ENCODE measurements at regions not wholly inside any gene's neighbourhood (a gene's known extent, or its start where the extent isn't known, plus 50 kb on each side); places are given as distances from the start of the nearest gene placed in this dataset.

DNA sequence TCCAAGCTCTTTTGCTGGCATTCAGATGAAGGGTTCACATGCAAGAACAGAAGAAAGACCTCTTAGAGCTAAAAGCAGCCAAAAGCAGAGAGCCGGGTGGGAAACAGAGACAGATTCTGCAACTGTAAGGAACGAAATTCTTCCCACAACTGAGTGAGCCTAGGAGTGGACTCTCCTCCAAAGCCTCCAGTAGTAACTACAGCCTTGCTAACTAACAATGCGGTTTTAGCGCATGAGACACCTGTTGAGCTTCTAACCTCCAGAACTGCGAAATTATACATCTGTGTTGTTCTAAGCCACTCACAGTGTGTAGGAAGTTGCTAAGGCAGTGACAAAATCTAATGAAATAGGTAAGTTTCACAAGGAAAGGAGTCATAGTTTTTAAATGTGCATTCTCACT lies 98.1 kb upstream of the SLITRK1 start:
- no peaks in the 10 kb centered on the region for H3K4me1 ChIP-seq (ENCODE audit: control insufficient read depth, insufficient read depth, low read length, poor library complexity, severe bottlenecking)
- DNase-seq: no peak

DNA sequence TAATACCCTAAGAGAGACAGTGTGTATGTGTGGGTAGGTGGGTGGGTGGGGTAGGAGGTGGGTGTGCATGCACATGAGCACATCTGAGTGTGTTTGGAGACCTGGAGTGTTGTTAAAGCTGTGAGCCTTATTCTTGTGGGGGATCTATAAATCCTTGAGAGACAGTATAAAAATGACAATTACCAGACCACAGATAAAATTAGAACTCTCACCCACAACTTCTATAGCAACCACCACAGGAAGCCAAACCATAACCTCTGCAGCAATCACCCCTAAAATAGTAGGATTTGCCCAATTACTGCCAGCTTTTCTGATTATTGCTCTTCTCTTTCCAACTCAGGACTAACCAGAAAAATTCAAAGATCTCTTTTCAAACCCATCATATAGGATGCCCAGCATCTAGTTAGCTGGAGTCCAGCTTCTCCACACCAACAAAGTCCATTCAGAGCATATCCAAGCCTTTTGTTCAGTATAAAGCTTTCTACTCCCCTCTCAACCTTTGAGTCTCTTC lies 93.4 kb upstream of the SLITRK1 start:
- Histone ChIP-seq H3K4me1 (ENCODE audit: control insufficient read depth, insufficient read depth, low read length, poor library complexity, severe bottlenecking) (no peaks in the 10 kb centered on the region), H3K4me3 (ENCODE audit: insufficient read depth, low read depth, low read length, poor library complexity, severe bottlenecking) (no peak overlapping the region), H3K27me3 (replicated peaks; ENCODE audit: control insufficient read depth, insufficient read depth, low read length, poor library complexity, severe bottlenecking) (no peaks in the 10 kb centered on the region), H3K9me3 (ENCODE audit: control insufficient read depth, low read length) (no peaks in the 10 kb centered on the region), H3K27ac (ENCODE audit: insufficient read depth, low read length, poor library complexity, severe bottlenecking) (no peak overlapping the region), H3K36me3 (ENCODE audit: control insufficient read depth, insufficient read depth, low read length) (no peaks in the 10 kb centered on the region)
- no peak for DNase-seq

More for the DNA sequence above, 98.1 kb upstream of the SLITRK1 start:
- no peak overlapping the region for H3K4me3 ChIP-seq (ENCODE audit: insufficient read depth, low read depth, low read length, poor library complexity, severe bottlenecking)
- no peaks in the 10 kb centered on the region for H3K9me3 ChIP-seq (ENCODE audit: control insufficient read depth, low read length)
- no peaks in the 10 kb centered on the region for H3K27me3 ChIP-seq (replicated peaks; ENCODE audit: control insufficient read depth, insufficient read depth, low read length, poor library complexity, severe bottlenecking)
- H3K36me3 ChIP-seq (ENCODE audit: control insufficient read depth, insufficient read depth, low read length): no peaks in the 10 kb centered on the region
- no peak overlapping the region for H3K27ac ChIP-seq (ENCODE audit: insufficient read depth, low read length, poor library complexity, severe bottlenecking)

DNA sequence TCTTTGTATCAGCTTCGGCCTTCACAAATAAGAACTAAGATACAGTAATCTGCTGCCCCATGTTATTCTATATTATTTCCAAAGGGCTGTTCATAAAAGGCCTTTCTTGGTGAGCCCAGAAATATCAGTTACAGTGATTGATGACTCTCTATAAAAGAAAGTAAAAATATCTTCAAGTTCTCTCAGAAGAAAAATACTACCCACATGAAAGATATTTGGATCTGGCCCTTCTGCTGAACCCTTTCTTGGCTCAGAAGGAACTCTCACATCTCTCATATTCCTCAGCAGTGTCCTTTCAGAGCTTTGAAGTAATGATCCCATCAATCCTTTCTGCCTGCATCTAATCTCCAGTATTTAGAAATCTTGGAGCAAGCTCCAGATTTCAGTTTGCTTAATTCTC lies 76.3 kb upstream of the SLITRK1 start:
- no peaks in the 10 kb centered on the region for H3K4me1 ChIP-seq (ENCODE audit: control insufficient read depth, insufficient read depth, low read length, poor library complexity, severe bottlenecking)
- H3K36me3 ChIP-seq (ENCODE audit: control insufficient read depth, insufficient read depth, low read length): no peaks in the 10 kb centered on the region
- H3K4me3 ChIP-seq (ENCODE audit: insufficient read depth, low read depth, low read length, poor library complexity, severe bottlenecking): no peak overlapping the region
- H3K9me3 ChIP-seq (ENCODE audit: control insufficient read depth, low read length): no peaks in the 10 kb centered on the region
- no peaks in the 10 kb centered on the region for H3K27me3 ChIP-seq (replicated peaks; ENCODE audit: control insufficient read depth, insufficient read depth, low read length, poor library complexity, severe bottlenecking)
- no peak overlapping the region for H3K27ac ChIP-seq (ENCODE audit: insufficient read depth, low read length, poor library complexity, severe bottlenecking)
- no peak for DNase-seq

DNA sequence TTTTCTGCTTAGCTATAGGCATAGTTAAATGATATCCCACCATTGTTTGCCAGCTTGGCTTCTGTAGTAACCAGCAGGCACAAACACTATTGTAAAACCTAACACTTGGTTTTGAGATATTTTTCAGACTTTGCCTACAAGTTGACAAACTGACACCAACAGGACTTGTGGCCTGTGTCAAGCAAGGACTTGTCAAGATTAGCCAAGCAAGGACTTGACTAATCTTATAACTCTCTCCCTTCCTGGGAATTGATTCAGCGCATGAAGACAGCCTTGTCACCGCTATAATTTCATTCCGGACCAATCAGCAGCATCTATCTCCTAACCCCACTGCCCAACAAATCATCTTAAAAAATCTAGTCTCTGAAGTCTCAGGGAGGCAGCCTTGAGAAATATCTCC lies 72.7 kb upstream of the SLITRK1 start:
- H3K9me3 ChIP-seq (ENCODE audit: control insufficient read depth, low read length): no peaks in the 10 kb centered on the region
- no peak overlapping the region for H3K4me3 ChIP-seq (ENCODE audit: insufficient read depth, low read depth, low read length, poor library complexity, severe bottlenecking)
- H3K27ac ChIP-seq (ENCODE audit: insufficient read depth, low read length, poor library complexity, severe bottlenecking): no peak overlapping the region
- H3K27me3 ChIP-seq (replicated peaks; ENCODE audit: control insufficient read depth, insufficient read depth, low read length, poor library complexity, severe bottlenecking): no peaks in the 10 kb centered on the region
- no peak for DNase-seq
- H3K4me1 ChIP-seq (ENCODE audit: control insufficient read depth, insufficient read depth, low read length, poor library complexity, severe bottlenecking): no peaks in the 10 kb centered on the region
- H3K36me3 ChIP-seq (ENCODE audit: control insufficient read depth, insufficient read depth, low read length): no peaks in the 10 kb centered on the region

DNA sequence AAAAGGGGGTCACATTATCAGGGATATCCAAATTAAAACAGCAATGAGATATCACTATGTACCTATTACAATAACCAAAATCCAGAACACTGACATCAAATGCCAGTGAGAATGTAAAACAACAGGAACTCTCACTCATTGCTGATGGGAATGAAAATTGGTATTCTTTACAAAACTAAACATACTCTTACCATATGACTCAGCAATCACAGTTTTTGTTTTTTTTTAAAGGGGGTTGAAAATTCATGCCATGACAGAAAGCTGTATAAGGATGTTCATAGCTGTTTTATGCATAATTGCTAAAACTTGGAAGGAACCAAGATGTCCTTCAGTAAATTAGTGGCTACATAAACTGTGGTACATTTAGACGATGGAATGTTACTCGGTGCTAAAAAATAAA lies 71.6 kb upstream of the SLITRK1 start:
- no peak for DNase-seq
- Histone ChIP-seq H3K36me3 (ENCODE audit: control insufficient read depth, insufficient read depth, low read length) (no peaks in the 10 kb centered on the region), H3K27me3 (replicated peaks; ENCODE audit: control insufficient read depth, insufficient read depth, low read length, poor library complexity, severe bottlenecking) (no peaks in the 10 kb centered on the region), H3K4me3 (ENCODE audit: insufficient read depth, low read depth, low read length, poor library complexity, severe bottlenecking) (no peak overlapping the region), H3K9me3 (ENCODE audit: control insufficient read depth, low read length) (no peaks in the 10 kb centered on the region), H3K4me1 (ENCODE audit: control insufficient read depth, insufficient read depth, low read length, poor library complexity, severe bottlenecking) (no peaks in the 10 kb centered on the region), H3K27ac (ENCODE audit: insufficient read depth, low read length, poor library complexity, severe bottlenecking) (no peak overlapping the region)

DNA sequence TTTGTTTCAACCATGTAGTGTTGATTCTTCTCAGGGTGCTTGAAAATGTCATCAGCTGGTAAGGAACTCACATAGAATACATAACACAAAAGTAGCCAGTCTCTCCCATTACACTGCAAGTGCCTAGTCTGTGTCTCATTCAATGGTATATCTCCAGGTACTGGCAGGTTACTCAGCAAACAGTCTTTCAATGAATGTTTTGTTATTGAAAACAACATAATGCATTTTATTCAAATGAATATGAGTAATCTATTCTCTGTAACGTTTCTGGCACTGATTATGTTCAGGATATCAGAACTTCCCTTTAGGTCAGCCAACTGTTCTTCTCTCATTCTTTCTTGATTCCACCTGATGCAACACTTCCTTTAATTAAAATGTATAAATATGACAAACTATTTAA lies 68.0 kb upstream of the SLITRK1 start:
- Histone ChIP-seq H3K4me3 (ENCODE audit: insufficient read depth, low read depth, low read length, poor library complexity, severe bottlenecking) (no peak overlapping the region), H3K27me3 (replicated peaks; ENCODE audit: control insufficient read depth, insufficient read depth, low read length, poor library complexity, severe bottlenecking) (no peaks in the 10 kb centered on the region)

DNA sequence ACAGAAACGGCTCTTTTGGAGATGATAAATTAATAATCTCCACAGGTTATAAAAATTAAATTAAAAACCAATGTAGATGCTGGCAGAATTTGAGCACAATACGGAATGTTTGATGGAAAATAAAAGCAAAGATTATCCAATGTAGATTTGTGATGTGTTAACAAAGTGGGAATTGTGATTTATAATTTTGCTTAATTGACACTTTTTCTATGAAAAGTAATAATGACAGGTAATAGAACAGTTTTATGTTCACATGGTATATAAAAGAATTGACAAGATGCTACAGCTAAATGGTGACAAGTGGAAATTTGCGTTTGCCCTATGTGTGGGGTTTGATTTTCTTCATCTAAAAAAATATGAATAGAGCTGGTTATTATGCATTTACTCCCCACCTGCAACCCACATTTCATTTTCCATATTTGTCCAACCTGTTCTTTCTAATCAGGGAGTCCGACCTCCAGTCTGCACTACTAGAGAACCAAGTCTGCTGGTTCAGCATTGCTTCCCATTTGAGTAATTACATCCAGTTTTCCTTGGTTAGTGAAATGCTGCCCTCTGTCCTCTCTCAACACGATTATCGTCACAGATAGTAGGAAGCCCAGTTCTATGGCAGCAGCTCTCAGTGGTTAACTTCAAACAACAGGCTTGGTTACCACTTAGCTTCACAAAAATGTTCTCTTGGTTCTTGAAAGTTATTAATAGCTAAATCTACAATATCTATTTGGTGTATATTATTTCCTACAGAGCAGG lies 61.4 kb upstream of the SLITRK1 start:
- H3K4me1 ChIP-seq (ENCODE audit: control insufficient read depth, insufficient read depth, low read length, poor library complexity, severe bottlenecking): no peaks in the 10 kb centered on the region
- no peaks in the 10 kb centered on the region for H3K9me3 ChIP-seq (ENCODE audit: control insufficient read depth, low read length)
- DNase-seq: no peak
- H3K27me3 ChIP-seq (replicated peaks; ENCODE audit: control insufficient read depth, insufficient read depth, low read length, poor library complexity, severe bottlenecking): no peaks in the 10 kb centered on the region
- H3K4me3 ChIP-seq (ENCODE audit: insufficient read depth, low read depth, low read length, poor library complexity, severe bottlenecking): no peak overlapping the region
- no peaks in the 10 kb centered on the region for H3K36me3 ChIP-seq (ENCODE audit: control insufficient read depth, insufficient read depth, low read length)
- no peak overlapping the region for H3K27ac ChIP-seq (ENCODE audit: insufficient read depth, low read length, poor library complexity, severe bottlenecking)

More for the DNA sequence above, 68.0 kb upstream of the SLITRK1 start:
- no peaks in the 10 kb centered on the region for H3K36me3 ChIP-seq (ENCODE audit: control insufficient read depth, insufficient read depth, low read length)
- H3K4me1 ChIP-seq (ENCODE audit: control insufficient read depth, insufficient read depth, low read length, poor library complexity, severe bottlenecking): no peaks in the 10 kb centered on the region
- H3K9me3 ChIP-seq (ENCODE audit: control insufficient read depth, low read length): no peaks in the 10 kb centered on the region
- no peak for DNase-seq
- H3K27ac ChIP-seq (ENCODE audit: insufficient read depth, low read length, poor library complexity, severe bottlenecking): no peak overlapping the region

DNA sequence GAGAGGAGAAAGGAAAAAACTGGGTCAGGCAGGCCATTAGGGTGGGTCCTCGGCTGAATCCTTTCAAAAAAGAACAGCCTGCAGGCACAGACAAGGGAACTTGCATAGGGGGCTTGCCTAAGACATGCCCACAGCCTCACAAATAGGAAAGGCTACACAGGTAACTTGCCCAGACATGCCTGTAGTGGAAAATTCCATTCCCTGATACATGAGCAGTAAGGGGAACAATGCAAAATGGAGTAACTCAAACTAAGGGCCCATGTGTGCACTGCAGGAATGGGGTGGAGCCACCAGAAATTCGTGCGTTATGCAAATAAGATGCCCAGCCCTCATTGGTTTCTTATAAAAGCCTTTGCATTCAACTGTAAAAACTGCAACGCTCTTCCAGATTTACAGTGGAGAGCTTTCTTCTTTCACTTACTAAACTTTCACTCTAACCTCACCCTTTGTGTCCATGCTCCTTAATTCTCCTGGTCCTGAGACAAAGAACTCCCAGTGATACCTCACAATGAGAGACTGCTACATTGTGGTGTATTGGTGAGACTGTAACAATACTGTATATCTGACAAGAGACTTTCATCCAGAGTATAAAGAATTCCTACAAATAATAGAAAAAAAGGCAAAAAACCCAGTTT lies 59.5 kb upstream of the SLITRK1 start:
- Histone ChIP-seq H3K27ac (ENCODE audit: insufficient read depth, low read length, poor library complexity, severe bottlenecking) (no peak overlapping the region), H3K4me3 (ENCODE audit: insufficient read depth, low read depth, low read length, poor library complexity, severe bottlenecking) (no peak overlapping the region), H3K36me3 (ENCODE audit: control insufficient read depth, insufficient read depth, low read length) (no peaks in the 10 kb centered on the region), H3K4me1 (ENCODE audit: control insufficient read depth, insufficient read depth, low read length, poor library complexity, severe bottlenecking) (no peaks in the 10 kb centered on the region), H3K9me3 (ENCODE audit: control insufficient read depth, low read length) (no peaks in the 10 kb centered on the region), H3K27me3 (replicated peaks; ENCODE audit: control insufficient read depth, insufficient read depth, low read length, poor library complexity, severe bottlenecking) (no peaks in the 10 kb centered on the region)
- no peak for DNase-seq

DNA sequence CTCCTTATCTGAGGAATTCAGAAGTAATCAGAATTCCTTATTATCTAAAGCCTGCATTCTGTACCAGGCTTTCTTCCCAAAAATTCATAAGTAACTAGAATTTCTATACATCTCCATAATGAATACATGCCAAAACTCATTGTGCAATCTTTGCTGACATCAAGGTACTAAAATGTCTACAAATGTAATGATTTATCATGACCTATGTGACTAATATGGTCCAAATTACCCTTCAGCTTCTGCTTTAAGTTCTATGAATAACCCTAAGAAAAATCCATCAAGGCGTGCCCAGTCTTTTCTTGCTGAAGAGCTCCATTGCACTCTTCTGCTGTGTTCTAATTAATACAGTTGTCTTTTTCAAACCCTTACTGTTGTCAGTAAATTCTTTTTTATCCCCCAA lies 58.5 kb upstream of the SLITRK1 start:
- Histone ChIP-seq H3K27ac (ENCODE audit: insufficient read depth, low read length, poor library complexity, severe bottlenecking) (no peak overlapping the region), H3K4me3 (ENCODE audit: insufficient read depth, low read depth, low read length, poor library complexity, severe bottlenecking) (no peak overlapping the region), H3K27me3 (replicated peaks; ENCODE audit: control insufficient read depth, insufficient read depth, low read length, poor library complexity, severe bottlenecking) (no peaks in the 10 kb centered on the region), H3K9me3 (ENCODE audit: control insufficient read depth, low read length) (no peaks in the 10 kb centered on the region), H3K4me1 (ENCODE audit: control insufficient read depth, insufficient read depth, low read length, poor library complexity, severe bottlenecking) (no peaks in the 10 kb centered on the region), H3K36me3 (ENCODE audit: control insufficient read depth, insufficient read depth, low read length) (no peaks in the 10 kb centered on the region)
- DNase-seq: no peak

DNA sequence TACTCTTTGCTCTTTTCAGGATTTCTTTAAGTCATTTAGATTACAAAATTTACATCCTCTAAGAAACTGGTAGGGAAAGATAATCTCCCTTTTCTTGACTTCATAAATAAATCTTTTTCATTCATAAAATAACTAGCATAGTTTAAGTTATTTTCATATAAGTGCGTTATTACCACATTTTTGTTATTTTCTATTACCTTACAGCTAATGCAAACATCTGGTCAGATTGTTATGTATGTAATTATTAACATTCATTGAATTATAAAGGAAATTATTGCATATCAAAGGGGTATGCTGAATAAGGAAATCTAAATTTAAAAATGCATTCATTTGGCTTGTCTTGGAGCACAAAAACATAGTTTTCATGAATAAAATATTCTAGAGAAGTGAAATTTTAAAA lies 55.3 kb upstream of the SLITRK1 start:
- Histone ChIP-seq H3K4me3 (ENCODE audit: insufficient read depth, low read depth, low read length, poor library complexity, severe bottlenecking) (no peak overlapping the region), H3K27ac (ENCODE audit: insufficient read depth, low read length, poor library complexity, severe bottlenecking) (no peak overlapping the region), H3K9me3 (ENCODE audit: control insufficient read depth, low read length) (no peaks in the 10 kb centered on the region), H3K36me3 (ENCODE audit: control insufficient read depth, insufficient read depth, low read length) (no peaks in the 10 kb centered on the region), H3K27me3 (replicated peaks; ENCODE audit: control insufficient read depth, insufficient read depth, low read length, poor library complexity, severe bottlenecking) (no peaks in the 10 kb centered on the region), H3K4me1 (ENCODE audit: control insufficient read depth, insufficient read depth, low read length, poor library complexity, severe bottlenecking) (no peaks in the 10 kb centered on the region)
- DNase-seq: no peak
